GM06990 (cell line): ENCODE measurements at regions not wholly inside any gene's neighbourhood (a gene's known extent, or its start where the extent isn't known, plus 50 kb on each side); places are given as distances from the start of the nearest gene placed in this dataset.

Source experiments
- DNase-seq: peaks from one replicate; pipeline ENCODE4 v3.0.0-alpha.2; 2011; ENCODE audit not compliant: insufficient read length; ENCODE audit errors: extremely low read depth
- H3K27me3 ChIP-seq: replicated peaks from 2 replicates; pipeline ENCODE4 v1.6.0; 2011; ENCODE audit warnings: low read length; ENCODE audit not compliant: control insufficient read depth, insufficient read depth
- H3K36me3 ChIP-seq: 2 replicates; pipeline ENCODE4 v1.5.1; 2011; ENCODE audit warnings: low read length; ENCODE audit not compliant: control insufficient read depth, insufficient read depth
- H3K4me3 ChIP-seq: replicated peaks from 2 replicates; pipeline ENCODE4 v1.5.1; 2011; ENCODE audit warnings: low read depth, mild to moderate bottlenecking, control low read depth, low read length
- CTCF ChIP-seq: IDR thresholded peaks from 2 replicates; pipeline ENCODE4 v1.5.1; 2011; ENCODE audit warnings: low read length, control low read depth, mild to moderate bottlenecking, inconsistent platforms; ENCODE audit not compliant: insufficient read depth, poor library complexity, severe bottlenecking

GRCh38 chr6:169966312-169967181 lies 215.1 kb downstream of the ERMARD start:
- TF ChIP-seq CTCF = no peak
- no peak for DNase-seq
- Histone ChIP-seq H3K36me3 (no peaks in the 10 kb centered on the region), H3K27me3 (no peaks in the 10 kb centered on the region), H3K4me3 (no peak overlapping the region)

- no peak for TF ChIP-seq CTCF
- H3K27me3 ChIP-seq = no peaks in the 10 kb centered on the region
- no peak for DNase-seq
- no peaks in the 10 kb centered on the region for H3K36me3 ChIP-seq
- H3K4me3 ChIP-seq = no peak overlapping the region
These were observed 214.4 kb downstream of the ERMARD start for GRCh38 chr6:169965657-169966311.

- no peaks in the 10 kb centered on the region for H3K27me3 ChIP-seq
- DNase-seq = no peak
These were observed 213.8 kb downstream of the ERMARD start for GRCh38 chr6:169965239-169965638.

GRCh38 chr6:169964486-169965180 lies 213.2 kb downstream of the ERMARD start:
- DNase-seq = no peak
- Histone ChIP-seq H3K27me3 (no peaks in the 10 kb centered on the region), H3K36me3 (no peaks in the 10 kb centered on the region), H3K4me3 (no peak overlapping the region)
- no peak for TF ChIP-seq CTCF

More at GRCh38 chr6:169965239-169965638, 213.8 kb downstream of the ERMARD start:
- Histone ChIP-seq H3K36me3 (no peaks in the 10 kb centered on the region), H3K4me3 (no peak overlapping the region)
- no peak for TF ChIP-seq CTCF

GRCh38 chr6:169963581-169964297 lies 212.3 kb downstream of the ERMARD start:
- no peak for TF ChIP-seq CTCF
- Histone ChIP-seq H3K36me3 (no peaks in the 10 kb centered on the region), H3K27me3 (no peaks in the 10 kb centered on the region), H3K4me3 (no peak overlapping the region)
- no peak for DNase-seq
